MG63 (cell line): ENCODE measurements at regions not wholly inside any gene's neighbourhood (a gene's known extent, or its start where the extent isn't known, plus 50 kb on each side); places are given as distances from the start of the nearest gene placed in this dataset.

ENCODE experiments used
- DNase-seq: peaks from one replicate; pipeline ENCODE4 v3.0.0-alpha.2; 2020
- H3K27me3 ChIP-seq: fragments of 250-450 bp; sonication (Bioruptor Pico); 2 replicates; pipeline ENCODE4 v1.5.1; 2020; ENCODE audit warnings: mild to moderate bottlenecking, moderate library complexity
- H3K36me3 ChIP-seq: fragments of 250-450 bp; sonication (Bioruptor Pico); 2 replicates; pipeline ENCODE4 v1.5.1; 2020; ENCODE audit warnings: mild to moderate bottlenecking, moderate library complexity
- H3K4me3 ChIP-seq: fragments of 250-450 bp; sonication (Bioruptor Pico); 2 replicates; pipeline ENCODE4 v1.5.1; 2020; ENCODE audit warnings: mild to moderate bottlenecking, moderate library complexity
- H3K9me3 ChIP-seq: fragments of 250-450 bp; sonication (Bioruptor Pico); 2 replicates; pipeline ENCODE4 v1.5.1; 2020; ENCODE audit warnings: mild to moderate bottlenecking, moderate library complexity

- Histone ChIP-seq H3K27me3 (no peaks in the 10 kb centered on the region), H3K4me3 (no peak overlapping the region), H3K9me3 (no peaks in the 10 kb centered on the region), H3K36me3 (no peaks in the 10 kb centered on the region)
- no peak for DNase-seq
Observed at GRCh38 chr17:14904386-14904785, 360.7 kb downstream of the PMP22 start.

- peak; percentile 8 for DNase-seq
- Histone ChIP-seq H3K4me3 (no peak overlapping the region), H3K36me3 (no peaks in the 10 kb centered on the region), H3K27me3 (no peaks in the 10 kb centered on the region), H3K9me3 (no peaks in the 10 kb centered on the region)
Observed at GRCh38 chr17:14903854-14904253, 361.3 kb downstream of the PMP22 start.

- no peaks in the 10 kb centered on the region for H3K9me3 ChIP-seq
Observed at GRCh38 chr17:14902803-14903202, 362.3 kb downstream of the PMP22 start.

GRCh38 chr17:14902297-14902696 is 362.8 kb downstream of the PMP22 start:
- no peak overlapping the region for H3K4me3 ChIP-seq
- no peaks in the 10 kb centered on the region for H3K36me3 ChIP-seq
- H3K27me3 ChIP-seq = no peaks in the 10 kb centered on the region
- H3K9me3 ChIP-seq = no peaks in the 10 kb centered on the region
- DNase-seq = no peak

More at GRCh38 chr17:14902803-14903202, 362.3 kb downstream of the PMP22 start:
- Histone ChIP-seq H3K36me3 (no peaks in the 10 kb centered on the region), H3K27me3 (no peaks in the 10 kb centered on the region), H3K4me3 (no peak overlapping the region)
- no peak for DNase-seq

- DNase-seq = no peak
- H3K36me3 ChIP-seq = no peaks in the 10 kb centered on the region
- no peak overlapping the region for H3K4me3 ChIP-seq
Observed at GRCh38 chr17:14901376-14901775, 363.8 kb downstream of the PMP22 start.

GRCh38 chr17:14886200-14886739 is 378.9 kb downstream of the PMP22 start:
- Histone ChIP-seq H3K27me3 (no peaks in the 10 kb centered on the region), H3K4me3 (no peak overlapping the region), H3K9me3 (peaks cover 4% of the 10 kb centered on the region; the same call in 1 of the 2 replicates), H3K36me3 (no peaks in the 10 kb centered on the region)
- no peak for DNase-seq

More at GRCh38 chr17:14901376-14901775, 363.8 kb downstream of the PMP22 start:
- no peaks in the 10 kb centered on the region for H3K27me3 ChIP-seq
- no peaks in the 10 kb centered on the region for H3K9me3 ChIP-seq

GRCh38 chr17:14882131-14882530 is 383.0 kb downstream of the PMP22 start:
- Histone ChIP-seq H3K4me3 (no peak overlapping the region), H3K9me3 (no peaks in the 10 kb centered on the region; the same call in 1 of the 2 replicates), H3K36me3 (no peaks in the 10 kb centered on the region), H3K27me3 (no peaks in the 10 kb centered on the region)
- no peak for DNase-seq

- no peak overlapping the region for H3K4me3 ChIP-seq
- H3K36me3 ChIP-seq = no peaks in the 10 kb centered on the region
- H3K9me3 ChIP-seq = no peaks in the 10 kb centered on the region
- no peak for DNase-seq
- H3K27me3 ChIP-seq = no peaks in the 10 kb centered on the region
Observed at GRCh38 chr17:14875557-14876412, 389.3 kb downstream of the PMP22 start.

GRCh38 chr17:14873996-14874395 is 391.1 kb downstream of the PMP22 start:
- Histone ChIP-seq H3K27me3 (no peaks in the 10 kb centered on the region), H3K4me3 (no peak overlapping the region)
- DNase-seq = no peak

GRCh38 chr17:14873540-14873939 is 391.6 kb downstream of the PMP22 start:
- Histone ChIP-seq H3K4me3 (no peak overlapping the region), H3K27me3 (no peaks in the 10 kb centered on the region), H3K36me3 (no peaks in the 10 kb centered on the region), H3K9me3 (no peaks in the 10 kb centered on the region)
- no peak for DNase-seq

More at GRCh38 chr17:14873996-14874395, 391.1 kb downstream of the PMP22 start:
- no peaks in the 10 kb centered on the region for H3K9me3 ChIP-seq
- H3K36me3 ChIP-seq = no peaks in the 10 kb centered on the region

- no peak for DNase-seq
- no peaks in the 10 kb centered on the region for H3K27me3 ChIP-seq
Observed at GRCh38 chr17:14871921-14872320, 393.2 kb downstream of the PMP22 start.

GRCh38 chr17:14866266-14866665 is 398.9 kb downstream of the PMP22 start:
- peak; percentile 11 for DNase-seq

More at GRCh38 chr17:14871921-14872320, 393.2 kb downstream of the PMP22 start:
- H3K36me3 ChIP-seq = no peaks in the 10 kb centered on the region
- H3K4me3 ChIP-seq = no peak overlapping the region
- H3K9me3 ChIP-seq = no peaks in the 10 kb centered on the region

GRCh38 chr17:14864127-14864526 is 401.0 kb downstream of the PMP22 start:
- H3K4me3 ChIP-seq = no peak overlapping the region
- H3K9me3 ChIP-seq = no peaks in the 10 kb centered on the region
- no peaks in the 10 kb centered on the region for H3K36me3 ChIP-seq
- no peaks in the 10 kb centered on the region for H3K27me3 ChIP-seq
- no peak for DNase-seq

More at GRCh38 chr17:14866266-14866665, 398.9 kb downstream of the PMP22 start:
- H3K27me3 ChIP-seq = no peaks in the 10 kb centered on the region
- no peaks in the 10 kb centered on the region for H3K9me3 ChIP-seq
- no peaks in the 10 kb centered on the region for H3K36me3 ChIP-seq
- no peak overlapping the region for H3K4me3 ChIP-seq

GRCh38 chr17:14859542-14859941 is 405.6 kb downstream of the PMP22 start:
- no peaks in the 10 kb centered on the region for H3K27me3 ChIP-seq
- H3K36me3 ChIP-seq = no peaks in the 10 kb centered on the region
- H3K4me3 ChIP-seq = no peak overlapping the region
- H3K9me3 ChIP-seq = no peaks in the 10 kb centered on the region
- no peak for DNase-seq

GRCh38 chr17:14856176-14856575 is 408.9 kb downstream of the PMP22 start:
- no peak overlapping the region for H3K4me3 ChIP-seq
- H3K36me3 ChIP-seq = no peaks in the 10 kb centered on the region
- no peak for DNase-seq
- no peaks in the 10 kb centered on the region for H3K9me3 ChIP-seq
- H3K27me3 ChIP-seq = no peaks in the 10 kb centered on the region

GRCh38 chr17:14854691-14855090 is 410.4 kb downstream of the PMP22 start:
- no peak for DNase-seq
- H3K4me3 ChIP-seq = no peak overlapping the region
- no peaks in the 10 kb centered on the region for H3K9me3 ChIP-seq
- H3K36me3 ChIP-seq = no peaks in the 10 kb centered on the region
- H3K27me3 ChIP-seq = no peaks in the 10 kb centered on the region

- Histone ChIP-seq H3K27me3 (no peaks in the 10 kb centered on the region), H3K4me3 (no peak overlapping the region), H3K9me3 (no peaks in the 10 kb centered on the region), H3K36me3 (no peaks in the 10 kb centered on the region)
- DNase-seq = no peak
Observed at GRCh38 chr17:14845591-14846281, 419.4 kb downstream of the PMP22 start.
